COLO668 (cell line): ENCODE measurements at regions not wholly inside any gene's neighbourhood (a gene's known extent, or its start where the extent isn't known, plus 50 kb on each side); places are given as distances from the start of the nearest gene placed in this dataset.
A peak's percentile ranks its signal among the peaks of the same experiment; 100 is the strongest.

ENCODE experiments used
- DNase-seq: peaks from one replicate; lab custom pipeline; 2025; ENCODE audit not compliant: unreplicated experiment; lab: John Stamatoyannopoulos, UW

DNA sequence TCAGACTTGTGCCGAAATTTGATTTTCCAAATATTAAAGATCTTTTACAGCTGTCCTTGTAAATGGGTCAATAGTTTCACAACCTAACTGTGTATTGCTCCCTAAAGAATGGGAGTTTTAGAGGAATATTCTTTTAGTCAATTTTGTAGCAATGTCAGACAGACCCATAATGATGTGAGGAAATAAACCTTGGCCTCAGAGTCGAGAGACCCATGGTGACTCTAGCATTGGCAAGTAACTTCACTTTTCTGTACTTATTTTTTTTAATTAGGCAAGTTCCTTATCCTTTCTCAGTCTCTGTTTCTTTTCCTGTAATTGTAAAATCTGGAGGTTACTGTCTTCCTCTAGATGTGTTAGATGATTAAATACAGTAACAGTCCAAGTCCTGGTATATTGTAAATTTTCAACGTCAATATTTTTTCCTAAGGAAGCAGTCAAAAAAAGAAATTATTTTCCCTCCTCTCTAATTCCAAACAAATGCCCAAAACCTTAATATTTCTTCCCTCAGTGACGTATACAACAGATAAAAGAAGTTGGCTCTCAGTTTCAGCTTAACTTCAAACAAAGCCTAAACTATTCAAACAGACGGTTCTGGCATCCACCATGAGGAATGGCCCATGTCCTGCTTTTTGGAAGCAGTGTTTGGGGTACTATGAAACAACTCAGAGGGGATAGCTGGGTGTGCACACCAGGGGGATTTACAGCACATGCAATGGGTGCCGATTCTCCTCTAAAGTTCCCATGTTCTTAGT lies 466.7 kb downstream of the TNS1 start:
- no peak for DNase-seq

DNA sequence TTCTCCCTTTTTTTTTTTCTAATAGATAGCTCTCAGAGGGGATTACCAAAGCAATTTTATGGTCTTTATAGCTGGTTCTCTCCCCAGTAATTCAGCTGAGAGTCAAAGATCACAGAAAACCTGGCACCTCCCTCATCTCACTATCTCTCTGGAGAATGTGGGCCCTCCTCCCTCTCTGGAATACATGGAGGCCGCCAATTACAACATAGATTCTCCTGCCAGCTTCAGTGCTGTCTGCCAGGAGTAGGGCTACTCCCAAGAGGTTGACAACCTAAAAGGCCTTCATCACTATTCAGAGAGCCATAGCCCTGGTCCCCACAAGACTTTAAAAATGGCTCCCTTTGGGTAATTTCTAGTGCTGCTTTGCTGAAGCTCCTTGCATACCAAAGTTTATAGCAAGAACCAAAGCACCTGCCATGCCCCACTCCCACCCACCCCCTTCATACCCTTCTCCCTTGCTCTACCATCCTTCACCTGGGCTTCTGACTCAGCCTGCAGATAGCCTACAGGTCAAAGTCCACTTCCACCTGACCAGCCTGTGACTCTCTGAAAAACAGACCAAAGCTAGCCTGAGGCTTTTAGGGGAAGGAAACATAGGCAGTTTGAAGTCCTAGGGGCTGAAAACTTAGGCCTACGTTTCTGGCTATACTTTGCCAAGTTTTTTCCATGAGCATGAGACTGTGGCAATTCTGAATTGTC lies 472.3 kb downstream of the TNS1 start:
- peak; percentile 13 for DNase-seq

GRCh38 chr2:217529271-217529670 lies 473.5 kb downstream of the TNS1 start:
- DNase-seq = no peak

- no peak for DNase-seq
Measured at GRCh38 chr2:217527590-217528202, 475.1 kb downstream of the TNS1 start.

- DNase-seq = no peak
Measured at GRCh38 chr2:217525076-217525475, 477.7 kb downstream of the TNS1 start.

- DNase-seq = no peak
Measured at GRCh38 chr2:217523286-217523685, 479.5 kb downstream of the TNS1 start.

DNA sequence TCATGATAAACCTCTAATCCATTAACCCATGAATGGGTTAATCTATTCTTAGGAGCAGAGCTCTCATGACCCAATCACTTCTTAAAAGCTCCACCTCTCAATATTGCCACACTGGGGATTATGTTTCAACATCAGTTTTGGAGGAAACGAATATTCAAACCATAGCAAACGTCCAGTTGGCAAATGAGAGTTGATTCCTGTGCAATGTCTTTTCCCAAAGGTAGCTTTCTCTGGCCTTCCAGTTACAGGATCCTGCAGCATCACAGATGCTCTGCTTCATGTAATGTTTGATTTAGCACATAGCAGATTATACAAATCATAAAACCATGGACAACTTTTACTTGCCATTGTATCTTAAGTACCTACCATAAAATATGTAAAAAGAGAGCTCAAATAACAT lies 481.0 kb downstream of the TNS1 start:
- DNase-seq = no peak

DNA sequence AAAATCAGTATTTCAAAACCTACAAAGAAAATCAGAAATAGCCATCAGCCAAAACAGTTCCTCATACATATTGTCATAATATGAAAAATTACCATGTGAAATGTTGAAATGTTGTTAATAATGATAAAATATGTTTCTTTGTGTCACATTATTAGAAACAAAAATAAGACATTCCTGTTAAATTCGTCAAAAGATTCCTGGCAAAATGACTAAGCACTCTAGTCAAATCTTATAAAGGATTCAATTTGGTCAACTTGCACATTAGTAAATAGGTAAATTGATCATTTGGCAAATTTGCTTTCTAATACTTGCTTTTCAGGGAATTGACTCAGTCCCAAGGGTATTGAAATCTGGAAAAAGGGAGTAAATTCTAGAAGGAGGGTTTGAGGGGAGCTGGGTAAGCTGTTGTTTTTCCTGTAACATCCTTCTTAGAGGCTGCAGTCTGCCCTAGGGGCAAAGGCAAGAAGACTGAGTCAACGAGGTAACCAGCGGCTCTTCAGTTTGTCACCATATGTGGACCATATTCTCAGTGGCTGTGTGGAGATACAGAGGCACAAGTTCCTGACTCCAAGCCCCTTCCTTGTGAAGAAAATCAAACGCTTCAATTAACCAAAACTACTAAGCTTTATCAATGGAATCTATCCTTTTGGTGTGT lies 482.3 kb downstream of the TNS1 start:
- DNase-seq = no peak

GRCh38 chr2:217517402-217517801 lies 485.4 kb downstream of the TNS1 start:
- DNase-seq = no peak

GRCh38 chr2:217515615-217516309 lies 487.0 kb downstream of the TNS1 start:
- DNase-seq = no peak

GRCh38 chr2:217513258-217513657 lies 489.5 kb downstream of the TNS1 start:
- no peak for DNase-seq

GRCh38 chr2:217512728-217513127 lies 490.1 kb downstream of the TNS1 start:
- no peak for DNase-seq

DNA sequence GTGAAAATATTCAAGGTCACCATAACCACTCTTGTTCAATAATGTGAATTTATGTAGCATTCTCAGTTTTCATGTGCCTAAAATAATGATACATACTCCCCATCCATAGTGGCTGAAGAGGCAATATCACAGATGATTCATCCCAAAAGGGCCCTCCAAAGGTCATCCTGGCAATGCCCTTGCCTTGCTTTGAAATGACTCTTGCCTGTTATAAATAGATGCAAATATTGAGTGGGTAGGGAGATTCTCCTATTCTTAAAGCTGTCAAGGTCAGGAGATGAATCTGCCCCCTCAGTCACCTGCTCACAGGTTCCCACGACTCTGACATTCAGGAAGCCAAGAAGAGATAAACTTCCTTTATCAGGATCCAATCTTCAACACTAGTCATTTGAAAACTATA lies 490.5 kb downstream of the TNS1 start:
- no peak for DNase-seq

DNA sequence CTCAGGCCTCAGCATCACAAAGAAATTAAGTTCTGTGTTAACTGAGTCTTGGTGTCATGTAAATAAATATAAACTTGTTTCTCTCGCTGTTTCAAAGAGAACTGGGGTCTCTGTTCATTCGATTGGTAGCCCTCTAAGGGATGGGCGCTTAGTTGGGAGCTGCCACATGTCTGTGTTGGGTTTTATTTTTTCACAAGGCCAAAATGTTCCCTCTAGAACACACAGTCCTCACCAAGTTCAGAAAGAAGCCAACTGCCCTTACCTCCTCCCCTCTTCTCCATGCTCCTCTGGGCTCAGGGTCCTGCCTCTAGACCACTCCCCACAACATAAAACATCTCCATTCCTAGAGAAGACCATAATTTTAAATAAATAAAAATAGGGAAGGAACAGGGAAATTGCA lies 490.9 kb downstream of the TNS1 start:
- DNase-seq = no peak

GRCh38 chr2:217510771-217511291 lies 492.0 kb downstream of the TNS1 start:
- peak; percentile 53 for DNase-seq

DNA sequence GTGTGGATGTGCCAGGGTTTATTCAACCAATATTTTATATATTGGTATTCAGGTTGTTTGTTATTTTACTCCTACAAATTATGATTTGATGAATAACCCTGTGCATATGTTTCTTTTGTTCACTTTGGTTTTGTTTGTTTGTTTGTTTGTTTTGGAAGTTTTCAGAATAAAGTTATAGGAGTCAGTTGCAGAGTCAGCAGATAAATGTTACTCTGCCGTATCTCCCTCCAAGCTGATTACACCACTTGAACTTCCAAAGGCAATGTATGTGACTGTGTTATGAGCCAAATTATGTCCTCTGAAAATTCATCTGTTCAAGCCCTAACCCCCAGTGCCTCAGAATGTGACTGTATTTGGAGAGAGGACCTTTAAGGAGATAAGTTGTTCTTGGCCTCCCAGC lies 497.5 kb downstream of the TNS1 start:
- DNase-seq = no peak

GRCh38 chr2:217501887-217502286 lies 500.9 kb downstream of the TNS1 start:
- no peak for DNase-seq

GRCh38 chr2:217497843-217498377 lies 504.9 kb downstream of the TNS1 start:
- DNase-seq = no peak

GRCh38 chr2:217494557-217494956 lies 508.2 kb downstream of the TNS1 start:
- no peak for DNase-seq

- no peak for DNase-seq
Measured at GRCh38 chr2:217491271-217491670, 511.5 kb downstream of the TNS1 start.
